ENCODE measurements at regions not wholly inside any gene's neighbourhood (a gene's known extent, or its start where the extent isn't known, plus 50 kb on each side); places are given as distances from the start of the nearest gene placed in this dataset.
A peak's percentile ranks its signal among the peaks of the same experiment; 100 is the strongest.

- Histone ChIP-seq H3K9me3 (ENCODE audit: control insufficient read depth, low read depth, low read length) (peaks cover 4% of the 10 kb centered on the region), H3K27ac (ENCODE audit: low read length) (no peak overlapping the region), H3K36me3 (ENCODE audit: control insufficient read depth, insufficient read depth, low read length) (no peaks in the 10 kb centered on the region), H3K27me3 (ENCODE audit: control insufficient read depth, insufficient read depth, low read length) (no peaks in the 10 kb centered on the region), H3K4me3 (ENCODE audit: low read length) (no peak overlapping the region), H3K4me1 (ENCODE audit: control insufficient read depth, insufficient read depth, low read length) (no peaks in the 10 kb centered on the region)
- no peak for DNase-seq
- 96% methylated on average over 3 of the region's 3 CpGs for WGBS (ENCODE audit: insufficient coverage, low lambda C conversion rate)
These were observed 171.9 kb downstream of the BMP4 start for GRCh38 chr14:53784688-53785087.

- no peak for DNase-seq
- Histone ChIP-seq H3K36me3 (ENCODE audit: control insufficient read depth, insufficient read depth, low read length) (no peaks in the 10 kb centered on the region), H3K27ac (ENCODE audit: low read length) (no peak overlapping the region), H3K4me1 (ENCODE audit: control insufficient read depth, insufficient read depth, low read length) (no peaks in the 10 kb centered on the region), H3K9me3 (ENCODE audit: control insufficient read depth, low read depth, low read length) (peaks cover 4% of the 10 kb centered on the region), H3K4me3 (ENCODE audit: low read length) (no peak overlapping the region), H3K27me3 (ENCODE audit: control insufficient read depth, insufficient read depth, low read length) (no peaks in the 10 kb centered on the region)
These were observed 173.4 kb downstream of the BMP4 start for GRCh38 chr14:53783256-53783655.

GRCh38 chr14:53780051-53780555 is 176.5 kb downstream of the BMP4 start:
- Histone ChIP-seq H3K27me3 (ENCODE audit: control insufficient read depth, insufficient read depth, low read length) (no peaks in the 10 kb centered on the region), H3K4me3 (ENCODE audit: low read length) (no peak overlapping the region), H3K36me3 (ENCODE audit: control insufficient read depth, insufficient read depth, low read length) (no peaks in the 10 kb centered on the region), H3K27ac (ENCODE audit: low read length) (no peak overlapping the region), H3K4me1 (ENCODE audit: control insufficient read depth, insufficient read depth, low read length) (no peaks in the 10 kb centered on the region), H3K9me3 (ENCODE audit: control insufficient read depth, low read depth, low read length) (peaks cover 4% of the 10 kb centered on the region)
- WGBS (ENCODE audit: insufficient coverage, low lambda C conversion rate) = no CpG with 5 or more reads among the region's 7 CpGs
- DNase-seq = no peak

- 50% methylated on average over 1 of the region's 2 CpGs for WGBS (ENCODE audit: insufficient coverage, low lambda C conversion rate)
- no peak overlapping the region for H3K4me3 ChIP-seq (ENCODE audit: low read length)
- no peak overlapping the region for H3K27ac ChIP-seq (ENCODE audit: low read length)
- H3K4me1 ChIP-seq (ENCODE audit: control insufficient read depth, insufficient read depth, low read length) = no peaks in the 10 kb centered on the region
- no peaks in the 10 kb centered on the region for H3K27me3 ChIP-seq (ENCODE audit: control insufficient read depth, insufficient read depth, low read length)
- no peaks in the 10 kb centered on the region for H3K9me3 ChIP-seq (ENCODE audit: control insufficient read depth, low read depth, low read length)
- no peak for DNase-seq
- H3K36me3 ChIP-seq (ENCODE audit: control insufficient read depth, insufficient read depth, low read length) = no peaks in the 10 kb centered on the region
These were observed 177.3 kb downstream of the BMP4 start for GRCh38 chr14:53779301-53779700.

GRCh38 chr14:53778263-53778662 is 178.4 kb downstream of the BMP4 start:
- Histone ChIP-seq H3K36me3 (ENCODE audit: control insufficient read depth, insufficient read depth, low read length) (no peaks in the 10 kb centered on the region), H3K9me3 (ENCODE audit: control insufficient read depth, low read depth, low read length) (no peaks in the 10 kb centered on the region), H3K27me3 (ENCODE audit: control insufficient read depth, insufficient read depth, low read length) (no peaks in the 10 kb centered on the region), H3K27ac (ENCODE audit: low read length) (no peak overlapping the region), H3K4me1 (ENCODE audit: control insufficient read depth, insufficient read depth, low read length) (no peaks in the 10 kb centered on the region), H3K4me3 (ENCODE audit: low read length) (no peak overlapping the region)
- no peak for DNase-seq

- DNase-seq = no peak
- H3K9me3 ChIP-seq (ENCODE audit: control insufficient read depth, low read depth, low read length) = no peaks in the 10 kb centered on the region
- no peaks in the 10 kb centered on the region for H3K4me1 ChIP-seq (ENCODE audit: control insufficient read depth, insufficient read depth, low read length)
- no peak overlapping the region for H3K27ac ChIP-seq (ENCODE audit: low read length)
- H3K27me3 ChIP-seq (ENCODE audit: control insufficient read depth, insufficient read depth, low read length) = no peaks in the 10 kb centered on the region
- H3K36me3 ChIP-seq (ENCODE audit: control insufficient read depth, insufficient read depth, low read length) = no peaks in the 10 kb centered on the region
- 100% methylated on average over 1 of the region's 5 CpGs for WGBS (ENCODE audit: insufficient coverage, low lambda C conversion rate)
- H3K4me3 ChIP-seq (ENCODE audit: low read length) = no peak overlapping the region
These were observed 183.7 kb downstream of the BMP4 start for GRCh38 chr14:53772936-53773335.

- no CpG with 5 or more reads among the region's 2 CpGs for WGBS (ENCODE audit: insufficient coverage, low lambda C conversion rate)
- no peaks in the 10 kb centered on the region for H3K27me3 ChIP-seq (ENCODE audit: control insufficient read depth, insufficient read depth, low read length)
- H3K4me3 ChIP-seq (ENCODE audit: low read length) = no peak overlapping the region
- no peak overlapping the region for H3K27ac ChIP-seq (ENCODE audit: low read length)
- no peaks in the 10 kb centered on the region for H3K36me3 ChIP-seq (ENCODE audit: control insufficient read depth, insufficient read depth, low read length)
- H3K9me3 ChIP-seq (ENCODE audit: control insufficient read depth, low read depth, low read length) = peaks cover 2% of the 10 kb centered on the region
- DNase-seq = no peak
- H3K4me1 ChIP-seq (ENCODE audit: control insufficient read depth, insufficient read depth, low read length) = peaks cover 7% of the 10 kb centered on the region
These were observed 189.1 kb downstream of the BMP4 start for GRCh38 chr14:53767566-53767965.

GRCh38 chr14:53766601-53767000 is 190.0 kb downstream of the BMP4 start:
- Histone ChIP-seq H3K4me3 (ENCODE audit: low read length) (no peak overlapping the region), H3K9me3 (ENCODE audit: control insufficient read depth, low read depth, low read length) (peaks cover 2% of the 10 kb centered on the region), H3K36me3 (ENCODE audit: control insufficient read depth, insufficient read depth, low read length) (no peaks in the 10 kb centered on the region), H3K4me1 (ENCODE audit: control insufficient read depth, insufficient read depth, low read length) (peaks cover 7% of the 10 kb centered on the region), H3K27me3 (ENCODE audit: control insufficient read depth, insufficient read depth, low read length) (no peaks in the 10 kb centered on the region), H3K27ac (ENCODE audit: low read length) (no peak overlapping the region)
- DNase-seq = no peak

- no peak for DNase-seq
- 40% methylated on average over 1 of the region's 2 CpGs for WGBS (ENCODE audit: insufficient coverage, low lambda C conversion rate)
- H3K4me1 ChIP-seq (ENCODE audit: control insufficient read depth, insufficient read depth, low read length) = peaks cover 7% of the 10 kb centered on the region
- no peaks in the 10 kb centered on the region for H3K36me3 ChIP-seq (ENCODE audit: control insufficient read depth, insufficient read depth, low read length)
- peaks cover 5% of the 10 kb centered on the region for H3K9me3 ChIP-seq (ENCODE audit: control insufficient read depth, low read depth, low read length)
- H3K27me3 ChIP-seq (ENCODE audit: control insufficient read depth, insufficient read depth, low read length) = no peaks in the 10 kb centered on the region
- H3K4me3 ChIP-seq (ENCODE audit: low read length) = no peak overlapping the region
- H3K27ac ChIP-seq (ENCODE audit: low read length) = no peak overlapping the region
These were observed 190.5 kb downstream of the BMP4 start for GRCh38 chr14:53766106-53766505.

- Histone ChIP-seq H3K4me3 (ENCODE audit: low read length) (no peak overlapping the region), H3K4me1 (ENCODE audit: control insufficient read depth, insufficient read depth, low read length) (peaks cover 7% of the 10 kb centered on the region), H3K27ac (ENCODE audit: low read length) (peak overlapping the region; percentile 42), H3K27me3 (ENCODE audit: control insufficient read depth, insufficient read depth, low read length) (no peaks in the 10 kb centered on the region), H3K9me3 (ENCODE audit: control insufficient read depth, low read depth, low read length) (peaks cover 5% of the 10 kb centered on the region), H3K36me3 (ENCODE audit: control insufficient read depth, insufficient read depth, low read length) (no peaks in the 10 kb centered on the region)
- WGBS (ENCODE audit: insufficient coverage, low lambda C conversion rate) = no CpG with 5 or more reads among the region's 1 CpG
- DNase-seq = peak; percentile 64 to 83
These were observed 191.8 kb downstream of the BMP4 start for GRCh38 chr14:53764846-53765245.

GRCh38 chr14:53758141-53758540 is 198.5 kb downstream of the BMP4 start:
- Histone ChIP-seq H3K4me1 (ENCODE audit: control insufficient read depth, insufficient read depth, low read length) (no peaks in the 10 kb centered on the region), H3K9me3 (ENCODE audit: control insufficient read depth, low read depth, low read length) (peaks cover 5% of the 10 kb centered on the region), H3K4me3 (ENCODE audit: low read length) (no peak overlapping the region), H3K27me3 (ENCODE audit: control insufficient read depth, insufficient read depth, low read length) (no peaks in the 10 kb centered on the region), H3K27ac (ENCODE audit: low read length) (no peak overlapping the region), H3K36me3 (ENCODE audit: control insufficient read depth, insufficient read depth, low read length) (no peaks in the 10 kb centered on the region)
- 100% methylated on average over 1 of the region's 2 CpGs for WGBS (ENCODE audit: insufficient coverage, low lambda C conversion rate)
- no peak for DNase-seq
